ENCODE measurements at regions not wholly inside any gene's neighbourhood (a gene's known extent, or its start where the extent isn't known, plus 50 kb on each side); places are given as distances from the start of the nearest gene placed in this dataset.

GRCh38 chr2:200158647-200159356 lies 147.7 kb upstream of the SPATS2L start:
- intact Hi-C loops (cut with DNase I, micrococcal nuclease), result no loop called here
- no peak for DNase-seq
- no peak for ATAC-seq

DNA sequence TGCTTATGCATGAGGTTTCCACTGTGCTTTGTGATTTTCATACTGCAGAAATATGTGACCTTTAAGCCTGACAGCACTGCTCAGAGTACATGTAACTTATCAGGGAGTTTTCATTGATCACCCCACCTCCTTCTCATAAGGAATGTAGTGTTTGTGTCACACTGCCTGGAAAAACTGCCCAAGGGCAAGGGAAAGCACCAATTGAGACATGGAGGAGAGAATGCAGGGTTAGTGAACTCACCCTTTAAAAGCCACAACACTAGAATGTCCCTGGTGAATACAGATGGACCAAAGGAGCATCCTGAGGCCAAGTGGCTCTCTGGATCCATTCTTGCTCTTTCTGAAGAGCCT lies 147.2 kb upstream of the SPATS2L start:
- DNase-seq (no peak), ATAC-seq (peak; percentile 28)
- intact Hi-C loops (cut with DNase I, micrococcal nuclease), result no loop called here

DNA sequence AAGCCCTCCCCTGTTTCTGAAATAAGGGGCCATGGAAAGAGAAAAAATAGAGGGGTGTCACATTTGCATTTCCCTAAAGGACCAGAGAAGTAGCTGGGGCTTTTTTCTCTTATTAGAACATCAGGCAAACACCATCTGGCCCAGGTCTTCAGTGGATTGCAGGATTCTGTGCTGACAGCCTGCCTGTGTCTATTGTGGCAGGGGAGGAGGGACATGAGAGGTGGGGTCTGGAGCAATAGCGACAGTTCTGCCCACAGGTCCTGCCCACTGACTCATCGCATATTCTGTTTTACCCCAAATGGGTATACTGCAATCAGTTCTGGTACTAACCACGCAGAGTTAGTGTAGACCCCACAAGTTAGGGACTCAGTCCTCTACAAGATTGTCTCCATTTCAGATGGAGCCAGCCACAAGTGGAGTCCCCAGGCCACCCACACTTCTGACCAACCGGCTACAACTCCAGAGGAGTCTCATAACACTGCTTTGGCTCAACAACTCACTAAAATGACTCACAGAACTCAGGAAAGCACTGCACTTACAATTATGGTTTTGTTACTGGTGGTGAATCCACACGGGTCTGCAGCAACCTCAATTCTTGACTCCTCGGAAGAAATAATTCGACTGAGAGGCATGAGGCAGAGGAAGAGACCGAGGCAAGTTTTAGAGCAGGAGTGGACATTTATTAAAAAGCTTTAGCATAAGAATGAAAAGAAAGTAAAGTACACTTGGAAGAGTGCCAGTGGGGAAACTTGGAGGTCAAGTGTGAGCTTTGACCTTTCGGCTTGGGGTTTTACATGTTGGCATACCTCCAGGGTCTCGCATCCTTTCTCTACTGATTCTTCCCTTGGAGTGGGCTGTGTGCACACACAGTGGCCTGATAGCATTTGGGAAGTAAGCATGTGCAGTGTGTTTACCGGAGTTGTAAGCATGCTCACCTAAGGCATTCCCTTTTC lies 146.4 kb upstream of the SPATS2L start:
- ATAC-seq, result no peak
- intact Hi-C loops (cut with DNase I, micrococcal nuclease), result no loop called here
- no peak for DNase-seq

DNA sequence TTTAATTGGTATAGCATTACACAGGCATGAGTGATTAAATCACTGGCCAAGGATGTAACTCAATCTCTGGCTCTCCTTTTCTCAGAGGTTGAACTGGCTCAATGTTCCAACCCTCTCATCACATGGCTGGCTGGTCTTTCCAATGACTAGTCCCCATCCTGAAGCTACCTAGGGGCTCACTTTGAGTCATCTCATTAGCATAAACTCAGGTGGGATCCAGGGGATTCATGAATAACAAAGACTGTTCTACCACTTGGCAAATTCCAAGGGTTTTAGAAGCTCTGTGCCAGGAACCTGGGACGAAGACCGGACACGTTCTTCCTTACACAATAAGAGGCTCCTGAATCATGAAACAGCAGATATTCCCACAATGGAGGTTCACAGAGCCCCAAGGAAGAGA lies 145.0 kb upstream of the SPATS2L start:
- ATAC-seq, result no peak
- intact Hi-C loops (cut with DNase I, micrococcal nuclease), result no loop called here
- no peak for DNase-seq

- intact Hi-C loops (cut with DNase I, micrococcal nuclease), result no loop called here
- DNase-seq (no peak), ATAC-seq (no peak)
Observed at GRCh38 chr2:200165687-200166086, 140.8 kb upstream of the SPATS2L start.

DNA sequence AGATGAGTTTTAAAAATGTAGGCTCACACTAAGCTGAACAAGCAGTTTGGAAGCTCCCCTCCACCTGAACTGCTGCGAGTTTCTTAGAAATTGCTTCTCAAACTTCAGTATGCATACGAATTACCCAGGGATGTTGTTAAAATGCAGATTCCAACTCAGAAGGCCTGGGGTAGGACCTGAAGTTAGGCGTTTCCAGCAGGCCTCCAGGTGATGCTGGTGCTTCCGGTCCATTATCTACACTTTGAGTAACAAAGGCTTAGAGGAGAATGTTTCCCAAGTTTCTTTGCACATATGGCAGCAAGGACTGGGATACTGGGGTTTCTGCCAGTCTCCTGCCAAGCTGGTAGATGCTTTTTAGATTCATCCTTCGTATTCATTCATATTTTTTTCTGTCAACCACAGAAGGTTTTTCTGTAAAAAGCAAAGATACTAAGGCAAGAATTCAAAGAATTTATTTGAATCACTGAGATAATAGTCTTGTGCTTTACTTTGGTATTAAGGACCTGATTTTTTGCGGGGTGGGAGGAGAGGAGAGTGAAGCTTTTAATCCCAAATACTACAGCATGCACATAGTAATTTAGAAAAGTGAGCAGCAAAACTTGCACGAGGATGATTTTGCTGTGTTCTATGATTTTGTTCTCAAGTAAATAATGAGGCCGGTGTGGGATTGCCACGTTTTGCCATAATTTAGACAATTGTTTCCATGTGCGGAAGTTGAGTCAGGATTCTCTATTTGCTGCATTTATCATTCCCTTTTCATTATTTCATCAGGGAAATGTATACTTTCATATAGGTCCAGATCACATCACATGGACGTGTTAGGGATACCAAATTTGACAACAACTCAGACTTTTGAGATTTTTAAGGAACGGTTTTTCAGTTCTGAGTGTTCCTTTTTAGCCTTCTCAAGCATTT lies 137.6 kb upstream of the SPATS2L start:
- intact Hi-C loops (cut with DNase I, micrococcal nuclease), result no loop called here
- no peak for ATAC-seq
- DNase-seq, result no peak

DNA sequence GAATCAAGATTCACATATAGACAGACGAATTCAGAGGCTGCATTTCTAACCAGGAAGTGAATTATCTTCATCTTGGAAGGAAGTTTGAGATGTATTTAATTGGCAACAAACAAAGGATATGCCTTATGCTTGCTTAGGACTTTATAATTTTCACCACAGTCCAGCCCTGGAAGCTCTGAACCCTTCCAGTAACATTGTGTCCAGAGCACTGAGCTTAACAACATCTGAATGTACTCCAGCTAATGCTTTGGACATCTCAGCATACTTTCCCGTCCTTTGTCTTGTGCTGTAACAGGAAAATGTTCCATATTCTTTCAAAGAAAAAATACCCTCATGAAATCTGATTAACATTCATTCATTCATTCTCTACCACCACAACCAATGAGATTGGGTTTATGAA lies 136.3 kb upstream of the SPATS2L start:
- ATAC-seq (no peak), DNase-seq (no peak)
- intact Hi-C loops (cut with DNase I, micrococcal nuclease), result no loop called here

DNA sequence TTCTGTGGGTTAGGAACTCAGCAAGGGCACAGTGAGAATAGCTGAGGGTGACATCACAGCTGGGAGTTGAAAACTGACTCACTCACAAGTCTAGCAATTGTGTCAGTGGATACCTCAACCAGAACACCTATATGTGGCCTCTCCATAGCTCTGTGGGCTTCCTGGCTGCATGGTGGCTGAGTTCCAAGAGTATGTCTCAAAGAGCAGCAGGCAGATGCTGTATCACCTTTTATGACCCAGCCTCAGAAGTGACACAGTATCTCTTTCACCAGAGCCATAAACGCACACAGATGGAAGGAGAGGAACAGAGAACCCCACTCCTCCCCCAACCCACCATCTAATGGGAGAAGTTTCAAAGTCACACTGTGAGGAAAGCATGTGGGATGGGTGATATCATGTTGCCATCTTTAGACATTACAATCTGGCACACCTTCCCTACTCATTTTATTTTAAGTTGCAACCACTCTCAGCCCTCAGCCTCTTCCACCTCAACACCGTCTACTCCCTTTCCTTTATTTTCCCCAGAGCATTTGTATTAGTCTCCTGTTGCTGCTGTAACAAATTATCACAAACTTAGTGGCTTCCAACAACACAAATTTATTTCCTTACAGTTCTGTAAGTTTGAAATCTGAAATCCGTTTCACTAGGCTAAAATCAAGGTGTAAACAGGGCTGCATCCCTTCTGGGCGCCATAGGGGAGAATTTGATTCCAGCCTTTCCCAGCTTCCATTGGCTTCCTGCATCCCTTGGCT lies 134.6 kb upstream of the SPATS2L start:
- DNase-seq, result no peak
- intact Hi-C loops (cut with DNase I, micrococcal nuclease), result no loop called here
- peak; percentile 66 for ATAC-seq

GRCh38 chr2:200172521-200172920 lies 134.0 kb upstream of the SPATS2L start:
- intact Hi-C loops (cut with DNase I, micrococcal nuclease), result no loop called here
- DNase-seq (no peak), ATAC-seq (no peak)

DNA sequence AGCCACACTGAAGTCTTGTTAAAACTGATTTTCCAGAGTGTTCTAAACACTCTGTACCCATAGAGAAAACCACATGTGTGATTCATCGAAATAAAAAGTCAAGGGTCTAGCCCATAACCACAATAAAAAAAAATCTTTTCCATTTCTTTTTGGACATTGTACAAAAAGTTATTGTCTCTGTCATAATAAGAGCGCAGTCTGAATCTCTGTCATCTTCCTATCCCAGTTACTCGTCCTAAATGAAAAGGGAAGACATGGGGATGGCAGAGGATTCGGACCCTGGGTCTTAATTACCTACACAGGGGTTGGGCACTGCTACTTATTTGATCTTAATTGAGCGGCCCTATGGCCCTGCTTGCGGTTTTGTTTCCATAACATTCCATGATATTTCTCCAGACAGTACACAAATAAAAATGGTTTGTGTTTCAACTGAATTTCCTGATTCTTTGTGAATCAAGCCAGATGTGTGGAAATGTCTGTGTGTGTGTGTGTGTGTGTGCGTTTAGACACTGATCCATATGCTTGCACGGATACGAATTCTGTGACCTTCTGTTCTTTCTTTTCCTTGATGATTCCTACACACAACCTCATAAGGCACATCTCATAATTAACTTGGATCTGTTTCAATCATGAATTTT lies 133.4 kb upstream of the SPATS2L start:
- intact Hi-C loops (cut with DNase I, micrococcal nuclease), result no loop called here
- DNase-seq (no peak), ATAC-seq (no peak)

DNA sequence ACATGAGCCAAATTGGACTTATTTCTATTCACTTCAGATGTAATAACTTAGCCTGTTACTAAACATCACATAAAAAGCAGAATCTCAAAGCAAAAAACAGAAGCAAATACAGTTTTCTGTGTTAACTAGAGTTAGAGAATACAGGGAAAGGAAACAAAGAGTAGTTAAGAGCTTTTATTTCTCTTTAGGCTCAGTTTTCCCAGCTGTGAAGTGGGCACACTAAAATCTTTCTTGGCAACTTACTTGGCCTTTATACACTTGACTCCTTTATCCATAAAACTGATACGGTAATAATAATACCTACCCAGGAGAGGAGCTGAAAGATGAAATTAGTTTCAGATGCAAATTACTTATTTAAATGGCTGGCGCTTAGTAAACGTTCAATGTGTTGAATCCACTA lies 132.8 kb upstream of the SPATS2L start:
- ATAC-seq (no peak), DNase-seq (no peak)
- intact Hi-C loops (cut with DNase I, micrococcal nuclease), result no loop called here

- ATAC-seq (no peak), DNase-seq (no peak)
- intact Hi-C loops (cut with DNase I, micrococcal nuclease), result no loop called here
Observed at GRCh38 chr2:200174433-200175216, 131.9 kb upstream of the SPATS2L start.

GRCh38 chr2:200177971-200178911 lies 128.3 kb upstream of the SPATS2L start:
- intact Hi-C loops (cut with DNase I, micrococcal nuclease), result no loop called here
- ATAC-seq (no peak), DNase-seq (no peak)

- no peak for ATAC-seq
- intact Hi-C loops (cut with DNase I, micrococcal nuclease), result no loop called here
- DNase-seq, result no peak
Observed at GRCh38 chr2:200179151-200179550, 127.3 kb upstream of the SPATS2L start.

GRCh38 chr2:200180943-200181342 lies 125.5 kb upstream of the SPATS2L start:
- ATAC-seq (no peak), DNase-seq (no peak)
- intact Hi-C loops (cut with DNase I, micrococcal nuclease), result no loop called here

GRCh38 chr2:200181755-200182154 lies 124.7 kb upstream of the SPATS2L start:
- no peak for ATAC-seq
- DNase-seq, result no peak
- intact Hi-C loops (cut with DNase I, micrococcal nuclease), result no loop called here

Measured in left colon (tissue), 2 donors.